ENCODE measurements at regions not wholly inside any gene's neighbourhood (a gene's known extent, or its start where the extent isn't known, plus 50 kb on each side); places are given as distances from the start of the nearest gene placed in this dataset.

- no peak overlapping the region for H3K9ac ChIP-seq (ENCODE audit: insufficient read depth in 1 of 2, low read depth in 2 of 2, low read length in 2 of 2)
- TF ChIP-seq EHMT2 (IDR thresholded peaks at IDR 0.05) (no peak), HINFP (tag; conservative IDR thresholded peaks at IDR 0.05; ENCODE audit: low read depth) (no peak), ZNF324 (CRISPR knock-in tag; IDR thresholded peaks at IDR 0.05) (no peak), GABPB2 (CRISPR knock-in tag; conservative IDR thresholded peaks at IDR 0.05) (no peak)
- H3K27me3 ChIP-seq (ENCODE audit: control insufficient read depth in 2 of 2, insufficient read depth in 2 of 2, low read length in 2 of 2), result no peaks in the 10 kb centered on the region
- no peak overlapping the region for H3K4me3 ChIP-seq
- intact Hi-C loops (cut with micrococcal nuclease), result no loop called here
- no peaks in the 10 kb centered on the region for H3K4me1 ChIP-seq (replicated peaks in 1 of 2; ENCODE audit: control insufficient read depth in 2 of 2, insufficient read depth in 2 of 2, low read length in 2 of 2)
- 2% methylated on average over 3 of the region's 3 CpGs for WGBS (ENCODE audit: insufficient coverage, low coverage, missing lambda C conversion rate)
- ChIA-PET POLR2A (interaction anchor here (1.7 kb wide), 1 partner anchor 49 kb away, joined by 4 read pairs; no protein-coding TSS in a partner anchor), CTCF (ENCODE audit: low intra/inter-chr PET ratio) (no interaction called here)
- no peaks in the 10 kb centered on the region for H3K79me2 ChIP-seq (ENCODE audit: control insufficient read depth, insufficient read depth, low read length)
- no peak overlapping the region for H3K27ac ChIP-seq (ENCODE audit: extremely low read depth, low read depth, low read length)
- H3K36me3 ChIP-seq (ENCODE audit: control insufficient read depth, insufficient read depth, low read length), result no peaks in the 10 kb centered on the region
- H3K9me1 ChIP-seq (ENCODE audit: control insufficient read depth, insufficient read depth, low read length), result no peaks in the 10 kb centered on the region
- no TSS peak for BruUV-seq (replicated peaks)
- no peaks in the 10 kb centered on the region for H4K20me1 ChIP-seq (replicated peaks; ENCODE audit: control insufficient read depth, insufficient read depth, low read length)
- in situ Hi-C loops (cut with MboI), result no loop called here
- no peak overlapping the region for H2AFZ ChIP-seq (ENCODE audit: low read depth, low read length)
- no peak for DNase-seq (ENCODE audit: extremely low read depth in 1 of 4, low spot score in 3 of 4)
- FAIRE-seq, result no peak
- ATAC-seq, result no peak
- H3K4me2 ChIP-seq (ENCODE audit: insufficient read depth, low read length), result no peak overlapping the region
- no peaks in the 10 kb centered on the region for H3K9me3 ChIP-seq (replicated peaks; ENCODE audit: control insufficient read depth, insufficient read depth, low read depth, low read length)
Measured at GRCh38 chr7:91603707-91604106, 276.8 kb downstream of the MTERF1 start.

GRCh38 chr7:91608606-91609005 lies 271.9 kb downstream of the MTERF1 start:
- H3K9me1 ChIP-seq (ENCODE audit: control insufficient read depth, insufficient read depth, low read length), result no peaks in the 10 kb centered on the region
- intact Hi-C loops (cut with micrococcal nuclease), result no loop called here
- no peak overlapping the region for H3K4me2 ChIP-seq (ENCODE audit: insufficient read depth, low read length)
- no peaks in the 10 kb centered on the region for H3K79me2 ChIP-seq (ENCODE audit: control insufficient read depth, insufficient read depth, low read length)
- no peak for FAIRE-seq
- H3K4me1 ChIP-seq (replicated peaks in 1 of 2; ENCODE audit: control insufficient read depth in 2 of 2, insufficient read depth in 2 of 2, low read length in 2 of 2), result no peaks in the 10 kb centered on the region
- H3K9ac ChIP-seq (ENCODE audit: insufficient read depth in 1 of 2, low read depth in 2 of 2, low read length in 2 of 2), result no peak overlapping the region
- 0% methylated on average over 2 of the region's 2 CpGs for WGBS (ENCODE audit: insufficient coverage, low coverage, missing lambda C conversion rate)
- H4K20me1 ChIP-seq (replicated peaks; ENCODE audit: control insufficient read depth, insufficient read depth, low read length), result no peaks in the 10 kb centered on the region
- TF ChIP-seq FOXJ3 (CRISPR knock-in tag; IDR thresholded peaks at IDR 0.05) (no peak), ZZZ3 (IDR thresholded peaks at IDR 0.05) (no peak), RBM17 (IDR thresholded peaks at IDR 0.05; ENCODE audit: borderline replicate concordance, low read depth, low read length) (no peak), ADNP (tag; IDR thresholded peaks at IDR 0.05) (no peak), HDAC8 (tag; IDR thresholded peaks at IDR 0.05) (no peak), SMARCE1 (IDR thresholded peaks at IDR 0.05) (no peak), TRIM28 (IDR thresholded peaks at IDR 0.05) (no peak), DACH1 (IDR thresholded peaks at IDR 0.05; ENCODE audit: partially characterized antibody) (no peak), ETS1 (conservative IDR thresholded peaks at IDR 0.05; ENCODE audit: control insufficient read depth, low read depth, low read length) (no peak), ZNF57 (CRISPR knock-in tag; IDR thresholded peaks at IDR 0.05) (no peak), CEBPB (tag; IDR thresholded peaks at IDR 0.05) (no peak), BDP1 (IDR thresholded peaks at IDR 0.05; ENCODE audit: insufficient read depth, insufficient read length) (no peak), SRSF3 (IDR thresholded peaks at IDR 0.05; ENCODE audit: insufficient read depth, low read length) (no peak)
- no peak overlapping the region for H3K27ac ChIP-seq (ENCODE audit: extremely low read depth, low read depth, low read length)
- CTCF ChIA-PET (ENCODE audit: low intra/inter-chr PET ratio), result no interaction called here
- no peaks in the 10 kb centered on the region for H3K27me3 ChIP-seq (ENCODE audit: control insufficient read depth in 2 of 2, insufficient read depth in 2 of 2, low read length in 2 of 2)
- H3K9me3 ChIP-seq (replicated peaks; ENCODE audit: control insufficient read depth, insufficient read depth, low read depth, low read length), result no peaks in the 10 kb centered on the region
- DNase-seq (ENCODE audit: extremely low read depth in 1 of 4, low spot score in 3 of 4), result no peak
- in situ Hi-C loops (cut with MboI), result no loop called here
- POLR2A ChIA-PET, result no interaction called here
- BruUV-seq (replicated peaks), result no TSS peak
- no peak for ATAC-seq
- no peak overlapping the region for H3K4me3 ChIP-seq
- no peak overlapping the region for H2AFZ ChIP-seq (ENCODE audit: low read depth, low read length)
- H3K36me3 ChIP-seq (ENCODE audit: control insufficient read depth, insufficient read depth, low read length), result no peaks in the 10 kb centered on the region
